SK-N-SH (cell line): ENCODE measurements at regions not wholly inside any gene's neighbourhood (a gene's known extent, or its start where the extent isn't known, plus 50 kb on each side); places are given as distances from the start of the nearest gene placed in this dataset.

ENCODE experiments used
- CHD2 ChIP-seq: fragments of 150-350 bp; IDR thresholded peaks from 2 replicates; pipeline ENCODE4 v1.6.1; 2018; ENCODE audit warnings: low read length; ENCODE audit not compliant: partially characterized antibody
- CTCF ChIP-seq: fragments of 200-600 bp; sonication (generic); IDR thresholded peaks from 2 replicates; pipeline ENCODE4 v1.6.1; 2017; ENCODE audit warnings: antibody characterized with exemption, mild to moderate bottlenecking, moderate library complexity
- EP300 ChIP-seq, 2 experiments: IDR thresholded peaks; 2 replicates each; pipeline versions ENCODE4 v1.4.0 to v1.6.1; 2012; ENCODE audit warnings: borderline replicate concordance in 1 of 2, low read depth in 1 of 2, low read length in 1 of 2
- EZH2phosphoT487 ChIP-seq: fragments of 200-600 bp; sonication (generic); IDR thresholded peaks from 2 replicates; pipeline ENCODE4 v1.6.1; 2017; ENCODE audit warnings: low read depth, mixed run types, mild to moderate bottlenecking, antibody characterized with exemption, moderate library complexity, borderline replicate concordance
- FOXM1 ChIP-seq: IDR thresholded peaks from 2 replicates; pipeline ENCODE4 v1.4.0; 2012; ENCODE audit warnings: low read depth, mild to moderate bottlenecking
- JUND ChIP-seq: IDR thresholded peaks from 2 replicates; pipeline ENCODE4 v1.4.0; 2012
- RFX5 ChIP-seq: IDR thresholded peaks from 2 replicates; pipeline ENCODE4 v1.6.1; 2012; ENCODE audit warnings: mild to moderate bottlenecking, improper control_type of control experiment, low read length
- RXRA ChIP-seq: IDR thresholded peaks from 2 replicates; pipeline ENCODE4 v1.4.0; 2012; ENCODE audit warnings: low read depth, mild to moderate bottlenecking, borderline replicate concordance
- SMC3 ChIP-seq: IDR thresholded peaks from 2 replicates; pipeline ENCODE4 v1.6.1; 2012; ENCODE audit warnings: low read depth, low read length, improper control_type of control experiment
- TCF12 ChIP-seq: IDR thresholded peaks from 2 replicates; pipeline ENCODE4 v1.4.0; 2012
- YY1 ChIP-seq: IDR thresholded peaks from 2 replicates; pipeline ENCODE4 v1.4.0; 2012; ENCODE audit warnings: low read depth, mild to moderate bottlenecking
- ZBTB33 ChIP-seq: IDR thresholded peaks from 2 replicates; pipeline ENCODE4 v1.4.0; 2012; ENCODE audit warnings: low read depth, borderline replicate concordance
- TF ChIP-seq, protein P1 (sequence below): IDR thresholded peaks from 2 replicates; pipeline ENCODE4 v1.6.1; 2012; ENCODE audit warnings: mild to moderate bottlenecking, low read depth, low read length, moderate library complexity
- TF ChIP-seq, protein P2 (sequence below): fragments of 150-350 bp; IDR thresholded peaks from 2 replicates; pipeline ENCODE4 v1.6.1; 2017; ENCODE audit warnings: antibody characterized with exemption, low read length, low read depth, borderline replicate concordance

DNA sequence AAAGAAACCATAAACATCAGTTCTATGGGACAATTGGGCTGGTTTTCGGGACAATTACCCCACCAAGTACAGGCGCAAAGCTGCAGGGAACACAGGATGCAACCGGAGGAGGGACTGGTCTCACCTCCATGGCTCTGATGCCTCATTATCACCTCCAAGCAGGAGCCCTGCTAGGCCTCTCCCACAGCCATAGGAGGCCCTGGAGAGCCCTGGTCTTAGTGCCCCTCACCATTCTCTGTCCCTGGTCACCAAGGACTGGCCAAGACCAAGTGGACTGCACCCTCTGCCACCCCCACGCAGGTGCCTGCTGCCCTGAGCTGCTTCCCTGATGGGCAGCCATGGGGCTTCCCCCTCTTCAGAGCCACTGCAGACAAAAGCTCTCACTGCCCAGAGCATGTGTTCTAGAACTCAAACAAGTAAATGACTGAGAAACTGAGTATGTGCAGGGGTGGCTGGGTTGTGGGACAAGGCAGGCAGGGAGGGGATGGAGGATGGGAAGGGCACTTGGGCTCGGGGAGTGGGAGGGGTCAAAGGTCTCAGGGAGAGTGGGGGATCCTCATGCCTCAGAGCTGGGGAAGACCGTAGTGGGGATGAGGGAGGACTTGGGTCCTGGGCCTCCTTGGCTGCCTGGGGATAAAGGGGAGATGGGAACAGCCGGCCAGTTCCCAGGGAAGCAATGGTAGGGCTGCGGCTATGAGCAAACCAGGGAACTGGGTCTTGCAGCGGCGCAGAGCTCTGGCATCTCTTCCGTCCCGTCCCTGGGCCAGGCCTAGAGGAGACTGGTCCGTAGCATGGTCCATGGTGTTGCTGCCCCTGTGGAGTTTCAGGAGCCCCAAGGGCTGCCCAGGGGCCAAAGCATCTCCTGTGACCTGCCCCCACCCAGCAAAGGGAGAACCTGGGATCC lies 435.1 kb downstream of the PREX1 start:
- no peak for TF ChIP-seq CTCF
- TF ChIP-seq YY1: no peak
- no peak for TF ChIP-seq EP300 (IDR thresholded peaks at IDR 0.05; ENCODE audit: borderline replicate concordance in 1 of 2, low read depth in 1 of 2, low read length in 1 of 2)
- no peak for TF ChIP-seq JUND
- no peak for TF ChIP-seq CHD2
- TF ChIP-seq, protein P1, sequence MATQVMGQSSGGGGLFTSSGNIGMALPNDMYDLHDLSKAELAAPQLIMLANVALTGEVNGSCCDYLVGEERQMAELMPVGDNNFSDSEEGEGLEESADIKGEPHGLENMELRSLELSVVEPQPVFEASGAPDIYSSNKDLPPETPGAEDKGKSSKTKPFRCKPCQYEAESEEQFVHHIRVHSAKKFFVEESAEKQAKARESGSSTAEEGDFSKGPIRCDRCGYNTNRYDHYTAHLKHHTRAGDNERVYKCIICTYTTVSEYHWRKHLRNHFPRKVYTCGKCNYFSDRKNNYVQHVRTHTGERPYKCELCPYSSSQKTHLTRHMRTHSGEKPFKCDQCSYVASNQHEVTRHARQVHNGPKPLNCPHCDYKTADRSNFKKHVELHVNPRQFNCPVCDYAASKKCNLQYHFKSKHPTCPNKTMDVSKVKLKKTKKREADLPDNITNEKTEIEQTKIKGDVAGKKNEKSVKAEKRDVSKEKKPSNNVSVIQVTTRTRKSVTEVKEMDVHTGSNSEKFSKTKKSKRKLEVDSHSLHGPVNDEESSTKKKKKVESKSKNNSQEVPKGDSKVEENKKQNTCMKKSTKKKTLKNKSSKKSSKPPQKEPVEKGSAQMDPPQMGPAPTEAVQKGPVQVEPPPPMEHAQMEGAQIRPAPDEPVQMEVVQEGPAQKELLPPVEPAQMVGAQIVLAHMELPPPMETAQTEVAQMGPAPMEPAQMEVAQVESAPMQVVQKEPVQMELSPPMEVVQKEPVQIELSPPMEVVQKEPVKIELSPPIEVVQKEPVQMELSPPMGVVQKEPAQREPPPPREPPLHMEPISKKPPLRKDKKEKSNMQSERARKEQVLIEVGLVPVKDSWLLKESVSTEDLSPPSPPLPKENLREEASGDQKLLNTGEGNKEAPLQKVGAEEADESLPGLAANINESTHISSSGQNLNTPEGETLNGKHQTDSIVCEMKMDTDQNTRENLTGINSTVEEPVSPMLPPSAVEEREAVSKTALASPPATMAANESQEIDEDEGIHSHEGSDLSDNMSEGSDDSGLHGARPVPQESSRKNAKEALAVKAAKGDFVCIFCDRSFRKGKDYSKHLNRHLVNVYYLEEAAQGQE: no peak
- no peak for TF ChIP-seq FOXM1
- TF ChIP-seq, protein P2, sequence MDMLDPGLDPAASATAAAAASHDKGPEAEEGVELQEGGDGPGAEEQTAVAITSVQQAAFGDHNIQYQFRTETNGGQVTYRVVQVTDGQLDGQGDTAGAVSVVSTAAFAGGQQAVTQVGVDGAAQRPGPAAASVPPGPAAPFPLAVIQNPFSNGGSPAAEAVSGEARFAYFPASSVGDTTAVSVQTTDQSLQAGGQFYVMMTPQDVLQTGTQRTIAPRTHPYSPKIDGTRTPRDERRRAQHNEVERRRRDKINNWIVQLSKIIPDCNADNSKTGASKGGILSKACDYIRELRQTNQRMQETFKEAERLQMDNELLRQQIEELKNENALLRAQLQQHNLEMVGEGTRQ: no peak
- TF ChIP-seq EZH2phosphoT487: no peak
- TF ChIP-seq TCF12: no peak
- no peak for TF ChIP-seq SMC3
- TF ChIP-seq RFX5: no peak
- TF ChIP-seq ZBTB33: no peak
- no peak for TF ChIP-seq RXRA
